NCI-H187 (cell line): ENCODE measurements at regions not wholly inside any gene's neighbourhood (a gene's known extent, or its start where the extent isn't known, plus 50 kb on each side); places are given as distances from the start of the nearest gene placed in this dataset.

Experiments
- DNase-seq, 2 experiments: peaks; one replicate each; lab custom pipeline; 2025; lab: John Stamatoyannopoulos, UW

GRCh38 chr6:10237298-10238038 lies 177.4 kb downstream of the TFAP2A start:
- no peak for DNase-seq

DNA sequence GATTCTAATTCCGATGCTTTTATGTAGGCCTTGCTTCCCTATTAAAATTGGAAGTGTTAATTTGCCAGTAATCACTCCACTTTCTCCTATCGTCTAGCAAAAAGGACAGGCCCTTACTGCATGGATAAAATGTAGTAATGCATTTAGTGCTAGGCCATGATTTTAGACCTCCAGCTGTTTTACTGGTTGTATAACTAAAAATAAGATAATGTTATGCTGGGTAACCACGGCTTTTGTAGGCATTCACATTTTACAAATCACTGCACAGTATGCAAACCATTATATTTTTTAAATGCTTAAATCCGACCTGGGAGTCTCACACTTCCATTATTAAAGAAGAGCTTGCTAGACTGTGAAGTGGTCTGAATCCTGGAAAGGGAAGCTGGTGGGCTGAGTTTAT lies 179.5 kb downstream of the TFAP2A start:
- DNase-seq: no peak

GRCh38 chr6:10230531-10230930 lies 184.3 kb downstream of the TFAP2A start:
- no peak for DNase-seq

- DNase-seq: no peak
Measured at GRCh38 chr6:10223841-10224240, 191.0 kb downstream of the TFAP2A start.

GRCh38 chr6:10221178-10221577 lies 193.7 kb downstream of the TFAP2A start:
- DNase-seq: no peak

- DNase-seq: no peak
Measured at GRCh38 chr6:10219510-10219909, 195.4 kb downstream of the TFAP2A start.

- no peak for DNase-seq
Measured at GRCh38 chr6:10217111-10217510, 197.8 kb downstream of the TFAP2A start.

GRCh38 chr6:10215326-10216110 lies 199.4 kb downstream of the TFAP2A start:
- DNase-seq: no peak

- no peak for DNase-seq
Measured at GRCh38 chr6:10210052-10210451, 204.8 kb downstream of the TFAP2A start.

GRCh38 chr6:10205892-10206291 lies 209.0 kb downstream of the TFAP2A start:
- no peak for DNase-seq

GRCh38 chr6:10205120-10205519 lies 209.8 kb downstream of the TFAP2A start:
- no peak for DNase-seq

GRCh38 chr6:10203651-10204050 lies 211.2 kb downstream of the TFAP2A start:
- no peak for DNase-seq

GRCh38 chr6:10202581-10202980 lies 212.3 kb downstream of the TFAP2A start:
- no peak for DNase-seq

GRCh38 chr6:10201606-10202510 lies 213.0 kb downstream of the TFAP2A start:
- no peak for DNase-seq

- no peak for DNase-seq
Measured at GRCh38 chr6:10196090-10196489, 218.8 kb downstream of the TFAP2A start.

DNA sequence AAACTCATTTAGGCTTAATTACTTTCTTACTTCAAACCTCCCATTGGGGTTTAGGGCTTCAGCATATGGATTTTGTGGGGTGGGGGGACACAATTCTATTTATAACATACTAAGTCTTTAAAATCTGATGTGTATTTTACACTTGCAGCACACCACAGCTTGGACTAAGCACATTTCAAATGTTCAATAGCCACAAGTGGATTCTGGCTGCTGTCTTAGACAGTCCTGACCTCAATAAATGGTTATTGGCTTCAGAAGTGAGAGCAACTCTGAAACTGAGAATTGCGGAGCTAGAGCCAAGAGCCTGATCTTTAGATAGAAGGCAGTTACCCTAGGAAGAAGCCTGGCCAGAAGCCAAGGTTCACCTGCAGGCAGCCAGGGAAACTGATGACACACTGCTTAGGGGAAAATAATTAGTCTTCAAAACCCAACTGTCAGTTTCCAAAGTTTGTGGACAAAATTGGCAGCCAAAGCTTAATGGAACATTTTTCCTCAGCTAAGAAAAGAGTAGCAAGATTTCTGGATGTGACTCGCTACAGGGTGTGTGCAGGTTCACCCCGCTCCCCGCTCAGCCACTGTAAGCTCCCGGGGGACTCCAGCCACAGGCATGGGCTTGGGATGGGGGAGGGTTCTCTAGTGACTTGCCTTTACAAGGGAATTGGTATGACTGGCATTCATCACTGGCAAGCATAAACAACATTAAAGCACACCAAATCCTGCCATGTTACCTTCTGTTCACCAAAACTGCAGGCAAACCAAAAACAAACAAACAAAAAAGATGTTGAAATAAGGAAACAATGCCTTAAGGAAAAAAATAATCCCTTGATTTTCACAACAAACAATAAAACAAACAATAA lies 219.8 kb downstream of the TFAP2A start:
- DNase-seq: no peak

DNA sequence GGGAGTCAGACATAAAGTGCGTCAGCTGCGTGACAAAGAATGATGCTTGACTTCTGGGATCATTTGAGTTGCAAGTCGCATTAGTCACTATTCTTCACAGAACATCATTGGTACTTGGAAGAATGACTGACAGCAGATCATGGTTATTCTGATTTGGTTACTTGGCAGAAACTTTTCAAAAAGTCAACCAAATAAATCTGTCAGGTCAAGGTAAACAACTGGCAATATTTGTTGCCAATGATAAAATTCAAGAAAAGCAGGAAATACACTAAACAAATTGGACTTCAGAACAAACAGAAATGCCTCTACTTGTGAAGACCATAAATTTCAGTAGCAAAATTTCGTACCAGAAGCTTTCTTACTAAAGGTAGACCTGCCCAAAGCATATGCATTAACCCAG lies 221.6 kb downstream of the TFAP2A start:
- no peak for DNase-seq

GRCh38 chr6:10190042-10190441 lies 224.8 kb downstream of the TFAP2A start:
- DNase-seq: no peak

DNA sequence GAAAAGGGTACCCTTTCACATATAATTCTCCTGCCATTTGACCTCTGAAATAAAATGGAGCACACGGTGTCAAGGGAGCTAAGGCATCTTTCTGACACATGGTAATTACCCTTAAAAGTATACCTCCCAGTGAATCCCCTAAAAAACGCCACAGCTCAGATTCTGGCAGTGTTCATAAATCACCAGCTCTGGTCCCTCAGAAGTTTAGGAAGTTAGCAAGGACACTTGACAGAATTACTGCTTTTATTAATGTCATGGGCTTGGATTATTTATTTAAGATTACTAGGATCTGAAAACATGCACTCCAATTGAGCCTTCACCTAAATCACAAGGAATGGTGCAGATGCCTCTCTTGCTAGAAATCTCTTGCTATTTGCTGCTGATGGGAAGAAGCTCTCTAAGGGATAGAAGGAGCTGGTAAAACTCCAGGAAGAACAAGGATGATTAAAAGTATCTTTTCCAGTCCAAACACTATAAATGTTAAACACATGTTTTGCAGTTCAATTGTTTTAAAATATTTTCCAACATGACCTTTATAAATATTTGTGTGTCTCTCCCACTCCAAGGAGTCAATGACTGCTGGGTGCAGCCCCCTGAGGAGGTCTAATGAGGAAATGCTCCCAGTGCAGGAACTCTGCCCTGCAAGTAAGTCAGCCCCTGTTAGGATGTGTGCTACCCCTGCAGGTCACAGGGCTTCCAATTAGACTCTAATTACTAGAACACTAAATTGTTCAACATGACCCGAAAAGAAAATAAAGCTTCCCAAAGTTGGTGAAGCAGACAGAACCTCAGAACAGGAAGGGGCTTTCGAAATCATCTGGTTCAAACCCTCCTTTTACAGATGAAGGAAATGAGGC lies 230.3 kb downstream of the TFAP2A start:
- DNase-seq: no peak
